T-helper 1 cell (primary cell): ENCODE measurements at regions not wholly inside any gene's neighbourhood (a gene's known extent, or its start where the extent isn't known, plus 50 kb on each side); places are given as distances from the start of the nearest gene placed in this dataset.
"Not testable (repeated sequence)": the region's sequence is repeated elsewhere in the genome, so short reads cannot be mapped to it uniquely, and the experiment has no call there.

Experiments used
- DNase-seq, 5 donors: peaks; one replicate each; pipeline ENCODE4 v3.0.0-alpha.2; 2012 to 2020

GRCh38 chr2:23009545-23010149 lies 375.3 kb upstream of the KLHL29 start:
- DNase-seq = no peak

GRCh38 chr2:23012499-23012898 lies 372.5 kb upstream of the KLHL29 start:
- no peak for DNase-seq

GRCh38 chr2:23015651-23016200 lies 369.3 kb upstream of the KLHL29 start:
- DNase-seq = no peak

GRCh38 chr2:23019476-23019875 lies 365.5 kb upstream of the KLHL29 start:
- no peak for DNase-seq

GRCh38 chr2:23020659-23021058 lies 364.3 kb upstream of the KLHL29 start:
- no peak for DNase-seq

GRCh38 chr2:23021311-23022120 lies 363.5 kb upstream of the KLHL29 start:
- no peak for DNase-seq

GRCh38 chr2:23023722-23024121 lies 361.3 kb upstream of the KLHL29 start:
- DNase-seq = no peak

- no peak for DNase-seq
Measured at GRCh38 chr2:23026671-23027070, 358.3 kb upstream of the KLHL29 start.

GRCh38 chr2:23027396-23027795 lies 357.6 kb upstream of the KLHL29 start:
- DNase-seq = no peak

- DNase-seq = no peak
Measured at GRCh38 chr2:23028106-23028505, 356.9 kb upstream of the KLHL29 start.

- DNase-seq = no peak
Measured at GRCh38 chr2:23029111-23029510, 355.9 kb upstream of the KLHL29 start.

- DNase-seq = no peak
Measured at GRCh38 chr2:23029951-23030350, 355.0 kb upstream of the KLHL29 start.

- no peak for DNase-seq
Measured at GRCh38 chr2:23034996-23035395, 350.0 kb upstream of the KLHL29 start.

GRCh38 chr2:23036629-23037028 lies 348.4 kb upstream of the KLHL29 start:
- no peak for DNase-seq

GRCh38 chr2:23037596-23037995 lies 347.4 kb upstream of the KLHL29 start:
- DNase-seq = no peak

GRCh38 chr2:23041443-23041842 lies 343.5 kb upstream of the KLHL29 start:
- no peak for DNase-seq

- no peak for DNase-seq
Measured at GRCh38 chr2:23042216-23042906, 342.6 kb upstream of the KLHL29 start.

- DNase-seq = no peak
Measured at GRCh38 chr2:23050388-23050787, 334.6 kb upstream of the KLHL29 start.

- no peak for DNase-seq
Measured at GRCh38 chr2:23053601-23054000, 331.4 kb upstream of the KLHL29 start.

- DNase-seq = no peak
Measured at GRCh38 chr2:23055251-23055650, 329.7 kb upstream of the KLHL29 start.

GRCh38 chr2:23056846-23057245 lies 328.1 kb upstream of the KLHL29 start:
- not testable (repeated sequence) for DNase-seq

- no peak for DNase-seq
Measured at GRCh38 chr2:23058435-23058834, 326.5 kb upstream of the KLHL29 start.

- DNase-seq = no peak
Measured at GRCh38 chr2:23065210-23065609, 319.8 kb upstream of the KLHL29 start.

GRCh38 chr2:23065936-23066335 lies 319.0 kb upstream of the KLHL29 start:
- no peak for DNase-seq
